DMS79 (cell line): ENCODE measurements at regions not wholly inside any gene's neighbourhood (a gene's known extent, or its start where the extent isn't known, plus 50 kb on each side); places are given as distances from the start of the nearest gene placed in this dataset.
"Not testable (repeated sequence)": the region's sequence is repeated elsewhere in the genome, so short reads cannot be mapped to it uniquely, and the experiment has no call there.

Source experiments
- DNase-seq: peaks from one replicate; lab custom pipeline; 2025; lab: John Stamatoyannopoulos, UW

- no peak for DNase-seq
Observed at GRCh38 chr3:61444782-61445181, 116.6 kb upstream of the PTPRG start.

- no peak for DNase-seq
Observed at GRCh38 chr3:61445924-61446323, 115.4 kb upstream of the PTPRG start.

DNA sequence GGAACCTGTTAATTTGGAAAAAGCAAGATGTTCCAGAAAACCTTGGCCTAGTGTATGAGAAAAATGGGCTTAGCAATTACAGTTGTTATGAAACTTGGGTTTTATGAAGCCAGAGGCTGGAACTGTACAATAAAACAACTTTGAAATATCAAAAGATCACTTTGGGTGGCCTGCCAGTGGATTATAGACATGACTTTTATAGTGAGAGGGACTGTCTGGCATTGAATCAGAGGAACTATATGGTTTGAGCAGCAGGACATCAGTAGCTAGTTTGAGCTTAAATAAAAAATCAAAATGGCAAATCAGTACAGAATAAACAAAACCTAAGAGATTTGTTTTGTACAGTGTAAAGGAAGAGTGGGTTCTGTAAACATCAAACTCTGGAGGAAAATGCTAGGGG is 115.0 kb upstream of the PTPRG start:
- no peak for DNase-seq

GRCh38 chr3:61448378-61448777 is 113.0 kb upstream of the PTPRG start:
- DNase-seq: no peak

DNA sequence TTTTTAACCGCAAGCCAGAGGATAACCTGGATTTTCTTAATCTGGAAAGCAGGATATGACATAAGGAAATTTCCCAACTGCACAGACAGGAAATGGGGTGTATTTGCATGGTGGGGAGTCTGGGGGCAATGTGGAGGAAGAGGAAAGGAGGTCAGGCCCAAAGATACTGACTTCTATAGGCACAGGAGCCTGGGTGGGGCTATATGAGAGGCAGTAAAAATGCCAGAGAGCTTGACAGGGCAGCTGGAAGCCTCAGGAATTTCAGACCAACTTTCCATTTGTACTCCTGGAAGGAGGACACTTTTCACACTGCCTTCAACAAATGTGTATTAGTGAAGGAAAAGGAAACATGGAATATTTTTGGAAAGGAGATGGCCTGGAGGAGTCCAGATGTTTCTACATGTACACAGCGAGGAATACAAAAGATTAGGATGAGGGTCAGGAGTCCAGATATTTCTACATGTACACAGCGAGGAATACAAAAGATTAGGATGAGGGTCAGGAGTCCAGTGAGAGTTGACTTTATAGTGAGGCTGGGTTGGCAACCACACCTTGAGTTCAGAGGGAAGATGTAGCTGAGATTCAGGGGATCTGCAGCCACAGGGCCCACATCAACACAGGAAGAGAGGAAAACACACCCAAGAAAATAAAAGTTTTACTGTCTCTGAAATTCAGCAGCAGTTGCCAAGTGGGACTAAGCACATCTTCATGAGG is 111.9 kb upstream of the PTPRG start:
- DNase-seq: no peak

DNA sequence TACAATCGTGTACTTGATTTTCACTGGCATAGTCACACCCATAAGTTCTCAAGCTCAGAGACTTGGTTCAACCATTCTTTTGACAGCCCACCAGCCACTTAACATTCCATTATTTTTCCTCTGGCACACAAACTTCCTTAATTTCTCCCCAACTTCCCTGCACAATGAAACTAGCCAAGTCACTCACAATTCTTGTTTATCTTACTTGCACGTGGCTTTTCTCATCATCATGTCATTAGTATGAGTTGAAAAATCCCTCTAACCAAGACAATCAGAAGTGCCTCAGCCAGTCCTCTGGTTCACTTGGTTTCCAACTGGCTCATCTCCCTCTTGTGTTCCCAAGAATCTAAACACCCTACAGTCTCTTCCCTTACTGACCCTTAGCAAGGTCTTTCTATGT is 110.5 kb upstream of the PTPRG start:
- DNase-seq: no peak

- no peak for DNase-seq
Observed at GRCh38 chr3:61451841-61452240, 109.5 kb upstream of the PTPRG start.

- DNase-seq: no peak
Observed at GRCh38 chr3:61452535-61453090, 108.8 kb upstream of the PTPRG start.

DNA sequence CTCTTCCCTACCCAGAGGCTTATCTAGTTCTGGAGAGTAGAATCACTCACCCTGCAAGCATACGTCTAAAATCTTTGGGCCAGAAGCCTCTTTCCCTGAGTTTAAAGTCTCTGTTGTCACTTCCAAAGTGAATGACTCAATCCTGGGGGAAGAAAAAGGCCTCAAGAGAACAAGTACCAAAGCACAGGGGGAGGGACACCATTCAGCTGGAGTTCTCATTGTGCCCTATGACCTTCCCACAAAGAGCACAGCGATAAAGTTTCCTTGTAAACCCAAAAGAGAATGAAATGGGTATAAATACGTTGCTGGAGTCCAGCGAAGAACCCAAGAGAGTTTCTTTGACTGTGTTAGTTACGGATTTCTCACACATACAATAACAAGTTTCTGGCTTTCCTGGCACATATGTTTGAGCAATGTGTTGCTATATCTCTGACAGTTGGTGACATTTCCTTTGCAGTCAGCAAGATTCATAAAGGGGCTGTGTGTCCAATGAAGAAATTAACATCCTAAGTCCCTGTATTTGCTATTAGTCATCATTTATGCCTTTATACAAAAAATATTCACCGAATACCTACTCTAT is 107.3 kb upstream of the PTPRG start:
- no peak for DNase-seq

GRCh38 chr3:61454801-61455200 is 106.6 kb upstream of the PTPRG start:
- no peak for DNase-seq

GRCh38 chr3:61460636-61461035 is 100.7 kb upstream of the PTPRG start:
- DNase-seq: no peak

- no peak for DNase-seq
Observed at GRCh38 chr3:61463191-61463590, 98.2 kb upstream of the PTPRG start.

GRCh38 chr3:61464518-61465140 is 96.7 kb upstream of the PTPRG start:
- DNase-seq: peak; percentile 17

GRCh38 chr3:61466357-61466756 is 95.0 kb upstream of the PTPRG start:
- no peak for DNase-seq

GRCh38 chr3:61483997-61484396 is 77.4 kb upstream of the PTPRG start:
- DNase-seq: no peak

DNA sequence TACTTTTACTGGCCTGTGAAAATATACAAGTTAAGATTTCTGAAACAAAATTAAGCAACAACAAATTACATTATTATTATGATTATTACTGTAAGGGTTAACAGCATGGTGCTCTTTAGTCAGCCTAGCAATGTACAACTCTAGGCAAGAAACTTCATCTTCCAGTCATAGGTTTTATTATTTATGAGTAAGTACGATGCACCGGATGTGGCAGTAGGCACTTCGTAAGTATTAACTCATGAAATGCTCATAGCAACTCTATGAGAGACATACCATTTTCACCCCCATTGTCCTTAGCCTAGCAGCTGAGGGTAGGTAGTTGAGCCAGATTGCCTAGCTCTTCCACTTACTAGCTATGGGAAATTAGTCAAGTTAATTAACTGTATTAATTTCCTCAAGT is 68.0 kb upstream of the PTPRG start:
- DNase-seq: no peak

DNA sequence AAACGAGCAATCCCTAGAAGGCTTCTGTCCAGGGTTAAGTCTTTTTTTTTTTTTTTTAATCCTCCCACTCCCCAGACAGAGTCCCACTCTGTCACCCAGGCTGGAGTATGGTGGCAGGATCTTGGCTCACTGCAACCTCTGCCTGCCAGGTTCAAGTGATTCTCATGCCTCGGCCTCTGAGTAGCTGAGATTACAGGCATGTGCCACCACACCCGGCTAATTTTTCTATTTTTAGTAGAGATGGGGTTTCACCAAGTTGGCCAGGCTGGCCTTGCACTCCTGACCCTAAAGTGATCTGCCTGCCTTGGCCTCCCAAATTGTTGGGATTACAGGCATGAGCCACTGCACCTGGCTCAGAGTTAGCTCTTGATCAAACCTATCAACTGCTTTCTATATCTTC is 67.1 kb upstream of the PTPRG start:
- not testable (repeated sequence) for DNase-seq

GRCh38 chr3:61497463-61497862 is 63.9 kb upstream of the PTPRG start:
- no peak for DNase-seq

GRCh38 chr3:61505197-61505596 is 56.2 kb upstream of the PTPRG start:
- no peak for DNase-seq

DNA sequence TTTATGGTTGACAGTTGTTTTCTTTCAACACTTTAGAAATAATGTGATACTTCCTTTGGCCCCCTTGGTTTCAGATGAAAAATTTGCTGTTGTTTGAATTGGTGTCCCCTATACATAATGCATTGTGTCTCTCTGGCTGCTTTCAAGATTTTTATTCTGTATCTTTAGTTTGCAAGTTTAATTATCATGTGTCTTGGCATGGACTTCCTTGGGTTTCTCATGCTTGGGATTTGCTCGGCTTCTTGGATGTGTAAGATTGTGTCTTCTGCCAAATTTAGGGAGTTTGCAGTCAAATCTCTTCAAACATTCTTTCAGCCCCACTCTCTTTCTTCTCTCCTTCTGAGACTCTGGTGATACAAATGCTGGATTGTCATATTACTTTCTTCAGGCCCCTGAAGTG is 53.4 kb upstream of the PTPRG start:
- DNase-seq: no peak
